ENCODE measurements at regions not wholly inside any gene's neighbourhood (a gene's known extent, or its start where the extent isn't known, plus 50 kb on each side); places are given as distances from the start of the nearest gene placed in this dataset.

DNA sequence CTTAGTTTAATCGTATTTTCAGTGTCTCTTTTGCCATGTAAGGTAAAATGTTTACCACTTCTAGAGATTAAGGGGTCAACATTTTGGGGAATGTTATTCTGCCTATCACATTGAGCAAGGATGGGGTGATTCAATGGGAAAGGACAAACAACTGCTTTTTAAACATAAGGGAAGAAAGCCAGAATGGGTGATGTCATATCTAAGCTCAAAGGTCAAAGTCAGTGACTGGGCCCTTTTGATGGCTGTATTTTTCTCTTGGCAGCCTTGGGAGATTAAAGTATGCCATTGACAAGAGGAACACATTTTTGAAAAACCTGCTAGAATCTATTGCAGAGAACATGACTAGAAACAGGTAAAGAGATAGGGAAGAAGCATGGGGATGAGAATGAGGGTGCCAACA lies 477.3 kb upstream of the IRAK1BP1 start:
- ATAC-seq (no peak), DNase-seq (no peak)
- TF ChIP-seq, protein P1, sequence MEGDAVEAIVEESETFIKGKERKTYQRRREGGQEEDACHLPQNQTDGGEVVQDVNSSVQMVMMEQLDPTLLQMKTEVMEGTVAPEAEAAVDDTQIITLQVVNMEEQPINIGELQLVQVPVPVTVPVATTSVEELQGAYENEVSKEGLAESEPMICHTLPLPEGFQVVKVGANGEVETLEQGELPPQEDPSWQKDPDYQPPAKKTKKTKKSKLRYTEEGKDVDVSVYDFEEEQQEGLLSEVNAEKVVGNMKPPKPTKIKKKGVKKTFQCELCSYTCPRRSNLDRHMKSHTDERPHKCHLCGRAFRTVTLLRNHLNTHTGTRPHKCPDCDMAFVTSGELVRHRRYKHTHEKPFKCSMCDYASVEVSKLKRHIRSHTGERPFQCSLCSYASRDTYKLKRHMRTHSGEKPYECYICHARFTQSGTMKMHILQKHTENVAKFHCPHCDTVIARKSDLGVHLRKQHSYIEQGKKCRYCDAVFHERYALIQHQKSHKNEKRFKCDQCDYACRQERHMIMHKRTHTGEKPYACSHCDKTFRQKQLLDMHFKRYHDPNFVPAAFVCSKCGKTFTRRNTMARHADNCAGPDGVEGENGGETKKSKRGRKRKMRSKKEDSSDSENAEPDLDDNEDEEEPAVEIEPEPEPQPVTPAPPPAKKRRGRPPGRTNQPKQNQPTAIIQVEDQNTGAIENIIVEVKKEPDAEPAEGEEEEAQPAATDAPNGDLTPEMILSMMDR (IDR thresholded peaks at IDR 0.05) = no peak
- Histone ChIP-seq H3K36me3 (ENCODE audit: low read depth) (no peaks in the 10 kb centered on the region), H3K9me3 (peaks cover 12% of the 10 kb centered on the region), H3K4me1 (ENCODE audit: low read depth) (no peaks in the 10 kb centered on the region), H3K4me3 (no peak overlapping the region)
- intact Hi-C loops (cut with DNase I, micrococcal nuclease) = no loop called here

DNA sequence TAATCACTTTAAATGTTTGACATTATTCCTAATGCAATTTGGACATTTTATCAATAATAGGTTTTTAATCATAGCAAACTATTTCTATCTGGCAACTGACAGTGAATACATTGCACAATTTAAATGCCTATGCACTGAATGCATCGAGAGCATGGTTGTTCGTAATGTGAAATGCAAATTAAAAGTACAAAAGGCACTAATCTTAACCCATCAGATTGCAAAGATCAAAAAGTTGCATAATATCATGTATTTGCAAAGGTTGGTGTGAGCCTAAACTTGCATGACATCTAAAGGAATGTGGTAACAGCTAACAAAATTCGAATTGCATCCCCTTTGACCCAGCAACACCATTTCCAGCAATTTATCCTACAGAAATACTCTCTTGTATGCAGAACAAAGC lies 469.9 kb upstream of the IRAK1BP1 start:
- Histone ChIP-seq H3K4me1 (ENCODE audit: low read depth) (no peaks in the 10 kb centered on the region), H3K36me3 (ENCODE audit: low read depth) (no peaks in the 10 kb centered on the region), H3K4me3 (no peak overlapping the region), H3K9me3 (no peaks in the 10 kb centered on the region)
- TF ChIP-seq, protein P1 (IDR thresholded peaks at IDR 0.05) = no peak
- DNase-seq = no peak
- intact Hi-C loops (cut with DNase I, micrococcal nuclease) = no loop called here
- ATAC-seq = no peak

DNA sequence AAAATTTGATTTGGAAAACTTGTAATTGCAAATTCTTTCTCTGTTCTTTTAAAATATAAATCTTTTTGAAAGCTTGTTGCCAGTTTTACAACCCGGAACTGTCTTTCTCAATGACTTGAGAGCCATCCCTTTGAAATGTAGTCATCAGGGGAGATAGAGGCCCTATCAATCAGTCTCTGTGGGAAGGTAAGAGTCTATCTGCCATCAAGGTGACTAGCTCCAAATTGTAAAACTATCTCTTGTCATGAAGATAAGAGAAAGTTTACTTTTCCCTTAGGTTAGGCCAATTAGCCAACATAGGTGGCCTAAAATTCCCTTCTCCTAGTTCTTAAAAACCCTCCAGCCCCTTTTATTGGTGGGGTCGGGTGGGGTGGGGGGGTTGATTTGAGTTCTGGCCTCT lies 469.1 kb upstream of the IRAK1BP1 start:
- Histone ChIP-seq H3K4me1 (ENCODE audit: low read depth) (no peaks in the 10 kb centered on the region), H3K36me3 (ENCODE audit: low read depth) (no peaks in the 10 kb centered on the region), H3K9me3 (no peaks in the 10 kb centered on the region), H3K4me3 (no peak overlapping the region)
- TF ChIP-seq, protein P1 (IDR thresholded peaks at IDR 0.05) = no peak
- DNase-seq (no peak), ATAC-seq (no peak)
- intact Hi-C loops (cut with DNase I, micrococcal nuclease) = no loop called here

DNA sequence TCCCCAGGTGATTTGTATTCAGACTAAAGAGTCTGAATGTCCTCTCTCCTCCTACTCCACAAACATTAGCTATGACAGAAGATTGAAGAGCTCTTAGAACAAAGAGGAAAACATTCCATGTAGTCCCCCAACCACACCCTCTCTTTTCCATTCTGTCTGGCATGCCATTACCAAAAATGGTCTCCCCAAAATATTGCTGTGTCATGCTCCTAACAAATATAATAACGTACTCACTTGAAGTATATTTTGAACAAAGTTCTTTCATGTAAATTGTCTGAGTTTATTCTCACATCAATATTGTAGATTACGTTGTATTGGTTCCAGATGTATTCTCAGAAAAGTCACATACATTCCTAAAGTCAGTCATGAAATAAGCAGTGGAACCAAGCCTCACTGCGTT lies 467.3 kb upstream of the IRAK1BP1 start:
- ATAC-seq (no peak), DNase-seq (no peak)
- H3K4me1 ChIP-seq (ENCODE audit: low read depth) = no peaks in the 10 kb centered on the region
- TF ChIP-seq, protein P1 (IDR thresholded peaks at IDR 0.05) = no peak
- no peaks in the 10 kb centered on the region for H3K9me3 ChIP-seq
- intact Hi-C loops (cut with DNase I, micrococcal nuclease) = no loop called here
- no peak overlapping the region for H3K4me3 ChIP-seq
- no peaks in the 10 kb centered on the region for H3K36me3 ChIP-seq (ENCODE audit: low read depth)

DNA sequence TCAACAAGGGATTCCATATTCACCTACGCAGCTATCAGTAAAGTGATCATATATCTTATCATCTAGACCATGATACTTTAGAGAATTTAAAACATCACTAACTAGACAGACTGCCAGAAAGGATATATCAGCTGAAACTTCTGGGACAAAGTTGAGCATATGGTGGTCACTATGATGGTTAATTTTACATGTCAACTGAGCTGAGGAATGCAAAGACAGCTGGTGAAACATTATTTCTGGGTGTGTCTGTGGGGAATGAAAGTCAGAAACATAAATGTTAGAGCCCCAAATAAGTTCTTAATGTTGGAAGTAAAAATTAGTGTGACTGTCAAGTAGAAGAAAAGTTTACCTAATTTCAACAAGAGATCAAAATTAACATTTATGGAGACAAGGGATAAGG lies 440.0 kb upstream of the IRAK1BP1 start:
- H3K4me1 ChIP-seq (ENCODE audit: low read depth) = no peaks in the 10 kb centered on the region
- no peaks in the 10 kb centered on the region for H3K36me3 ChIP-seq (ENCODE audit: low read depth)
- no peak for ATAC-seq
- H3K4me3 ChIP-seq = no peak overlapping the region
- intact Hi-C loops (cut with DNase I, micrococcal nuclease) = no loop called here
- DNase-seq = no peak
- no peaks in the 10 kb centered on the region for H3K9me3 ChIP-seq
- TF ChIP-seq, protein P1 (IDR thresholded peaks at IDR 0.05) = no peak

DNA sequence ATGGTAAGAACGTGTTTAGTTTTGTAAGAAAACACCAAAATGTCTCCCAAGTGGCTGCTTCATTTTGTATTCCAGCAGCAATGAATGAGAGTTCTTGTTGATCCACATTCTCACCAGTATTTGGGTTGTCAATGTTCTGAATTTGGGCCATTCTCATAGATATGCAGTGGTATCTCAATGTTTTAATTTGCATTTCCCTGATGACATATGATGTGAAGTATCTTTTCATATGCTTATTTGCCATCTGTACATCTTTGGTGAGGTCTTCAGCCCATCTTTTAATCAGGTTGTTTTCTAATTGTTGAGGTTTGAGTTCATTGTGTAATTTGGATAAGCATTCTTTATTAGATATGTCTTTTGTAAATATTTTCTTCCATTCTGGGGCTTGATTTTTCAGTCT lies 436.8 kb upstream of the IRAK1BP1 start:
- H3K4me3 ChIP-seq = no peak overlapping the region
- H3K9me3 ChIP-seq = no peaks in the 10 kb centered on the region
- ATAC-seq = no peak
- TF ChIP-seq, protein P1 (IDR thresholded peaks at IDR 0.05) = no peak
- H3K36me3 ChIP-seq (ENCODE audit: low read depth) = no peaks in the 10 kb centered on the region
- intact Hi-C loops (cut with DNase I, micrococcal nuclease) = no loop called here
- H3K4me1 ChIP-seq (ENCODE audit: low read depth) = no peaks in the 10 kb centered on the region
- no peak for DNase-seq

Data from mucosa of descending colon (tissue), 3 donors.